ENCODE measurements at regions not wholly inside any gene's neighbourhood (a gene's known extent, or its start where the extent isn't known, plus 50 kb on each side); places are given as distances from the start of the nearest gene placed in this dataset.

DNA sequence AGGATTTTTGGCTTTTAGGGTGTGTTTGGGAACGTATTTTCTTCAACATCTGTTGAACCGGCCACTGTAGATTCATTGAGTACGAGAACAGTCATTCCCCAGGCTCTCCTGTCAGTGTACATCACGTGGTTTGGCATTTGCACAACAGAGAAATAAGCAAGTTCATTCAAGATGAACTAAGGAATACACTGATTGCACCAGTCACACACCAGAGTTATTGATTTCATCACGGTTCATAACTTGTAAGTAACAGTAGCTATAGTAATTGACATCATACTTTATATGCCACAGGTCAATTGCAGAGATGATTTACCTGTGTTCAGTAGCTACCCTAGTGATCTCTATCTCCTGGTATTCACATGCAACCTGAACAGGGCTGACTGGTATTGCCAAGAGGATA lies 90.7 kb upstream of the ETS2 start:
- H3K4me3 ChIP-seq (ENCODE audit: low read length): no peak overlapping the region
- no peak overlapping the region for H3K27ac ChIP-seq (ENCODE audit: low read length)
- no peaks in the 10 kb centered on the region for H4K20me1 ChIP-seq (ENCODE audit: low read length)
- no peak overlapping the region for H3K4me2 ChIP-seq (ENCODE audit: low read length)
- no peaks in the 10 kb centered on the region for H3K9me3 ChIP-seq (ENCODE audit: low read length)
- no peaks in the 10 kb centered on the region for H3K9me2 ChIP-seq (replicated peaks; ENCODE audit: low read length)
- ATAC-seq (no peak), DNase-seq (no peak)
- H3K27me3 ChIP-seq (ENCODE audit: low read length): no peaks in the 10 kb centered on the region; the same call in 1 of the 2 replicates
- no peak overlapping the region for H3K9ac ChIP-seq (ENCODE audit: low read length)
- POLR2A ChIA-PET (ENCODE audit: unreplicated experiment): no interaction called here
- intact Hi-C loops (cut with micrococcal nuclease): loop anchor here (5.0 kb wide), 1 partner anchor 422 kb away; no protein-coding TSS in a partner anchor
- no peaks in the 10 kb centered on the region for H3K79me2 ChIP-seq (ENCODE audit: low read length)
- H3F3A ChIP-seq (ENCODE audit: low read length, unreplicated experiment): no peaks in the 10 kb centered on the region
- H2AFZ ChIP-seq (ENCODE audit: low read length): no peak overlapping the region
- TF ChIP-seq, protein P1, sequence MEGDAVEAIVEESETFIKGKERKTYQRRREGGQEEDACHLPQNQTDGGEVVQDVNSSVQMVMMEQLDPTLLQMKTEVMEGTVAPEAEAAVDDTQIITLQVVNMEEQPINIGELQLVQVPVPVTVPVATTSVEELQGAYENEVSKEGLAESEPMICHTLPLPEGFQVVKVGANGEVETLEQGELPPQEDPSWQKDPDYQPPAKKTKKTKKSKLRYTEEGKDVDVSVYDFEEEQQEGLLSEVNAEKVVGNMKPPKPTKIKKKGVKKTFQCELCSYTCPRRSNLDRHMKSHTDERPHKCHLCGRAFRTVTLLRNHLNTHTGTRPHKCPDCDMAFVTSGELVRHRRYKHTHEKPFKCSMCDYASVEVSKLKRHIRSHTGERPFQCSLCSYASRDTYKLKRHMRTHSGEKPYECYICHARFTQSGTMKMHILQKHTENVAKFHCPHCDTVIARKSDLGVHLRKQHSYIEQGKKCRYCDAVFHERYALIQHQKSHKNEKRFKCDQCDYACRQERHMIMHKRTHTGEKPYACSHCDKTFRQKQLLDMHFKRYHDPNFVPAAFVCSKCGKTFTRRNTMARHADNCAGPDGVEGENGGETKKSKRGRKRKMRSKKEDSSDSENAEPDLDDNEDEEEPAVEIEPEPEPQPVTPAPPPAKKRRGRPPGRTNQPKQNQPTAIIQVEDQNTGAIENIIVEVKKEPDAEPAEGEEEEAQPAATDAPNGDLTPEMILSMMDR (conservative IDR thresholded peaks at IDR 0.05; ENCODE audit: low read depth, low read length): no peak
- TF ChIP-seq EZH2 (IDR thresholded peaks at IDR 0.05; ENCODE audit: low read length, unreplicated experiment): no peak
- no peak for TF ChIP-seq EZH2phosphoT487 (IDR thresholded peaks at IDR 0.05; ENCODE audit: borderline replicate concordance, low read length)
- CTCF ChIA-PET: no interaction called here
- no TSS peak for BruUV-seq (replicated peaks)
- H3K36me3 ChIP-seq (ENCODE audit: low read depth, low read length): no peaks in the 10 kb centered on the region
- H3K4me1 ChIP-seq (ENCODE audit: insufficient read depth, low read length): no peaks in the 10 kb centered on the region

DNA sequence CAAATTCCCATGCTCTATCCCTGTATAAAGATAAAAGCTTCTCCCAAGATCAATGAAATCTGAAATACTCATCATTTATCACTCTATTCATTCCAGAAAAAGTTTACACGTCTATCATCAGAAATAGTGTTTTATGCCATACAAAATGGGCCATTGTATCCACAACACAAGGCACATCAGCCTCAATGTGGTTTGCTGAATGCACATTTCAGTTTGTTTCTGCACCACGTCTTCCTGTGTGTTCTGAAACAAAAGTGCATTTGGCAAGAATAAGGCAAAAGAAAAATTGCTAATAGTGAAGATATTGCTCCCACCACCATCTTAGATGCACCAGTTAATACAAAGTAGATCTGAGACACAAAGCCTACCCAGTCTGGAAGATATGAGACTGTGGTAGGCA lies 89.6 kb upstream of the ETS2 start:
- no peaks in the 10 kb centered on the region for H4K20me1 ChIP-seq (ENCODE audit: low read length)
- H3K79me2 ChIP-seq (ENCODE audit: low read length): no peaks in the 10 kb centered on the region
- TF ChIP-seq EZH2phosphoT487 (IDR thresholded peaks at IDR 0.05; ENCODE audit: borderline replicate concordance, low read length) (no peak), EZH2 (IDR thresholded peaks at IDR 0.05; ENCODE audit: low read length, unreplicated experiment) (no peak)
- TF ChIP-seq, protein P1 (conservative IDR thresholded peaks at IDR 0.05; ENCODE audit: low read depth, low read length): no peak
- intact Hi-C loops (cut with micrococcal nuclease): no loop called here
- H3K9me2 ChIP-seq (replicated peaks; ENCODE audit: low read length): no peaks in the 10 kb centered on the region
- ATAC-seq (no peak), DNase-seq (no peak)
- H3K27me3 ChIP-seq (ENCODE audit: low read length): no peaks in the 10 kb centered on the region; the same call in 1 of the 2 replicates
- no peak overlapping the region for H3K4me3 ChIP-seq (ENCODE audit: low read length)
- ChIA-PET POLR2A (ENCODE audit: unreplicated experiment) (no interaction called here), CTCF (no interaction called here)
- H3K36me3 ChIP-seq (ENCODE audit: low read depth, low read length): no peaks in the 10 kb centered on the region
- H3K9ac ChIP-seq (ENCODE audit: low read length): no peak overlapping the region
- no peak overlapping the region for H3K4me2 ChIP-seq (ENCODE audit: low read length)
- H3K27ac ChIP-seq (ENCODE audit: low read length): no peak overlapping the region
- H2AFZ ChIP-seq (ENCODE audit: low read length): no peak overlapping the region
- no peaks in the 10 kb centered on the region for H3K4me1 ChIP-seq (ENCODE audit: insufficient read depth, low read length)
- no TSS peak for BruUV-seq (replicated peaks)
- no peaks in the 10 kb centered on the region for H3K9me3 ChIP-seq (ENCODE audit: low read length)
- H3F3A ChIP-seq (ENCODE audit: low read length, unreplicated experiment): no peaks in the 10 kb centered on the region

DNA sequence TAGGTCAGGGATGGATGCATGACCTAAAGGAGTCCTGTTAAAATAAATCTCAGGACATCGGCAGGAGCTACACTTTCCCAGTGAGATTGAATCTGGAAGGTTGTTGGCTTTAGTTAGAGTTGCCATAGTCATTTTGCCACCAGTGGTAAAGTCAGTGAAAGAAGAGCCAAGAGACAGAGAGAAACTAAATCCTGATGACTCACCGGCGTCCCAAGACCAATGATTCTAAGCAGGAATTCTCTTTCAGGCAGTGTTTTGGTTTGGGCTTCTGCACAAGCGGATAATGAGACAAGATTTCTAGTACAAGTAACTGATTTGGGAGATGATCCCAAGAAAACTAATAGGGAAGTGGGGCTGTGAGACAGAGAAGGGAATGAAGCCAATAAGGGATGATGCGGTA lies 88.8 kb upstream of the ETS2 start:
- Histone ChIP-seq H2AFZ (ENCODE audit: low read length) (no peak overlapping the region), H3K36me3 (ENCODE audit: low read depth, low read length) (no peaks in the 10 kb centered on the region), H3F3A (ENCODE audit: low read length, unreplicated experiment) (no peaks in the 10 kb centered on the region), H3K4me3 (ENCODE audit: low read length) (no peak overlapping the region), H3K9me2 (replicated peaks; ENCODE audit: low read length) (no peaks in the 10 kb centered on the region), H3K27me3 (ENCODE audit: low read length) (no peaks in the 10 kb centered on the region; the same call in 1 of the 2 replicates), H3K9ac (ENCODE audit: low read length) (no peak overlapping the region), H4K20me1 (ENCODE audit: low read length) (no peaks in the 10 kb centered on the region), H3K4me2 (ENCODE audit: low read length) (no peak overlapping the region), H3K9me3 (ENCODE audit: low read length) (no peaks in the 10 kb centered on the region), H3K27ac (ENCODE audit: low read length) (no peak overlapping the region), H3K79me2 (ENCODE audit: low read length) (no peaks in the 10 kb centered on the region), H3K4me1 (ENCODE audit: insufficient read depth, low read length) (no peaks in the 10 kb centered on the region)
- DNase-seq (peak; percentile 34), ATAC-seq (no peak)
- ChIA-PET POLR2A (ENCODE audit: unreplicated experiment) (no interaction called here), CTCF (no interaction called here)
- intact Hi-C loops (cut with micrococcal nuclease): no loop called here
- no TSS peak for BruUV-seq (replicated peaks)
- TF ChIP-seq, protein P1 (conservative IDR thresholded peaks at IDR 0.05; ENCODE audit: low read depth, low read length): no peak
- no peak for TF ChIP-seq EZH2phosphoT487 (IDR thresholded peaks at IDR 0.05; ENCODE audit: borderline replicate concordance, low read length)
- TF ChIP-seq EZH2 (IDR thresholded peaks at IDR 0.05; ENCODE audit: low read length, unreplicated experiment): no peak
